ENCODE measurements at regions not wholly inside any gene's neighbourhood (a gene's known extent, or its start where the extent isn't known, plus 50 kb on each side); places are given as distances from the start of the nearest gene placed in this dataset.

- no peaks in the 10 kb centered on the region for H3K27me3 Mint-ChIP-seq (ENCODE audit: low read depth in 3 of 3)
- Histone ChIP-seq H3K4me3 (replicated peaks in 1 of 3; ENCODE audit: low read depth in 2 of 3, low read length in 3 of 3) (no peak overlapping the region), H3K9me3 (replicated peaks in 1 of 2; ENCODE audit: control insufficient read depth in 1 of 2, insufficient read depth in 1 of 2, low read length in 2 of 2) (peaks cover 0 to 3% of the 10 kb centered on the region in 2 donors), H3K9ac (ENCODE audit: insufficient read depth, low read length, poor library complexity, severe bottlenecking) (no peak overlapping the region), H4K20me1 (ENCODE audit: insufficient read depth, low read length) (no peaks in the 10 kb centered on the region), H3K27ac (ENCODE audit: low read depth in 1 of 2, low read length in 2 of 2) (no peak overlapping the region), H3K27me3 (ENCODE audit: control insufficient read depth in 2 of 2, insufficient read depth in 2 of 2, low read length in 2 of 2) (no peaks in the 10 kb centered on the region), H3K4me2 (replicated peaks; ENCODE audit: extremely low read depth, low read length, poor library complexity, severe bottlenecking) (no peak overlapping the region), H3K4me1 (ENCODE audit: control insufficient read depth in 1 of 2, insufficient read depth in 2 of 2, low read length in 2 of 2) (no peaks in the 10 kb centered on the region), H3K36me3 (replicated peaks in 1 of 2; ENCODE audit: control insufficient read depth in 1 of 2, insufficient read depth in 2 of 2, low read length in 2 of 2) (no peaks in the 10 kb centered on the region), H3K79me2 (ENCODE audit: insufficient read depth, low read length) (no peaks in the 10 kb centered on the region), H2AFZ (ENCODE audit: insufficient read depth, low read depth, low read length, poor library complexity, severe bottlenecking) (no peak overlapping the region)
- no peaks in the 10 kb centered on the region for H3K36me3 Mint-ChIP-seq
- no CpG with 5 or more reads among the region's 1 CpG for WGBS (ENCODE audit: insufficient coverage)
- DNase-seq: no peak
- H3K27ac Mint-ChIP-seq: no peak overlapping the region
- no peak for TF ChIP-seq CTCF (IDR thresholded peaks at IDR 0.05)
- intact Hi-C loops (cut with micrococcal nuclease): no loop called here
- H3K4me1 Mint-ChIP-seq: no peaks in the 10 kb centered on the region
- H3K9me3 Mint-ChIP-seq: peaks cover 0 to 9% (median 2%) of the 10 kb centered on the region in 7 donors
- H3K4me3 Mint-ChIP-seq: no peak overlapping the region
Measured at GRCh38 chr2:18837240-18837639, 247.9 kb upstream of the NT5C1B start.

- no peaks in the 10 kb centered on the region for H3K27me3 ChIP-seq (ENCODE audit: control insufficient read depth in 2 of 2, insufficient read depth in 2 of 2, low read length in 2 of 2)
- DNase-seq: no peak
- no peaks in the 10 kb centered on the region for H4K20me1 ChIP-seq (ENCODE audit: insufficient read depth, low read length)
- H3K27ac Mint-ChIP-seq: no peak overlapping the region
- no peak overlapping the region for H3K27ac ChIP-seq (ENCODE audit: low read depth in 1 of 2, low read length in 2 of 2)
- intact Hi-C loops (cut with micrococcal nuclease): no loop called here
- no peaks in the 10 kb centered on the region for H3K4me1 Mint-ChIP-seq
- no peaks in the 10 kb centered on the region for H3K4me1 ChIP-seq (ENCODE audit: control insufficient read depth in 1 of 2, insufficient read depth in 2 of 2, low read length in 2 of 2)
- H3K9ac ChIP-seq (ENCODE audit: insufficient read depth, low read length, poor library complexity, severe bottlenecking): no peak overlapping the region
- H3K9me3 Mint-ChIP-seq: peaks cover 0 to 9% (median 2%) of the 10 kb centered on the region in 7 donors
- H2AFZ ChIP-seq (ENCODE audit: insufficient read depth, low read depth, low read length, poor library complexity, severe bottlenecking): no peak overlapping the region
- no peaks in the 10 kb centered on the region for H3K27me3 Mint-ChIP-seq (ENCODE audit: low read depth in 3 of 3)
- H3K36me3 ChIP-seq (replicated peaks in 1 of 2; ENCODE audit: control insufficient read depth in 1 of 2, insufficient read depth in 2 of 2, low read length in 2 of 2): no peaks in the 10 kb centered on the region
- H3K4me2 ChIP-seq (replicated peaks; ENCODE audit: extremely low read depth, low read length, poor library complexity, severe bottlenecking): no peak overlapping the region
- no peak overlapping the region for H3K4me3 Mint-ChIP-seq
- no peak for TF ChIP-seq CTCF (IDR thresholded peaks at IDR 0.05)
- H3K4me3 ChIP-seq (replicated peaks in 1 of 3; ENCODE audit: low read depth in 2 of 3, low read length in 3 of 3): no peak overlapping the region
- H3K9me3 ChIP-seq (replicated peaks in 1 of 2; ENCODE audit: control insufficient read depth in 1 of 2, insufficient read depth in 1 of 2, low read length in 2 of 2): peaks cover 0 to 3% of the 10 kb centered on the region in 2 donors
- no peaks in the 10 kb centered on the region for H3K36me3 Mint-ChIP-seq
- WGBS (ENCODE audit: insufficient coverage): 58% methylated on average over 2 of the region's 4 CpGs
- no peaks in the 10 kb centered on the region for H3K79me2 ChIP-seq (ENCODE audit: insufficient read depth, low read length)
Measured at GRCh38 chr2:18836436-18836835, 247.1 kb upstream of the NT5C1B start.

All from CD14-positive monocyte (primary cell).